Neural progenitor cell (in vitro differentiated cells): ENCODE measurements at regions not wholly inside any gene's neighbourhood (a gene's known extent, or its start where the extent isn't known, plus 50 kb on each side); places are given as distances from the start of the nearest gene placed in this dataset.

Experiments used
- DNase-seq: peaks from one replicate; pipeline ENCODE4 v3.0.0-alpha.2; 2016; ENCODE audit warnings: low spot score
- H2AFZ ChIP-seq: fragments of 200-600 bp; sonication (generic); replicated peaks from 2 replicates; pipeline ENCODE4 v1.6.1; 2016; ENCODE audit warnings: antibody characterized with exemption
- H3F3A ChIP-seq: fragments of 200-600 bp; sonication (generic); 2 replicates; pipeline ENCODE4 v1.6.1; 2016; ENCODE audit warnings: antibody characterized with exemption, low read depth
- H3K27ac ChIP-seq: fragments of 200-600 bp; sonication (generic); 2 replicates; pipeline ENCODE4 v1.5.1; 2016; ENCODE audit warnings: mild to moderate bottlenecking
- H3K27me3 ChIP-seq: fragments of 200-600 bp; sonication (generic); 2 replicates; pipeline ENCODE4 v1.6.1; 2016; ENCODE audit warnings: mild to moderate bottlenecking, moderate library complexity
- H3K36me3 ChIP-seq: fragments of 200-600 bp; sonication (generic); 2 replicates; pipeline ENCODE4 v1.5.1; 2016
- H3K4me1 ChIP-seq: fragments of 200-600 bp; sonication (generic); 2 replicates; pipeline ENCODE4 v1.6.1; 2016; ENCODE audit warnings: mixed run types
- H3K4me2 ChIP-seq: fragments of 200-600 bp; sonication (generic); 2 replicates; pipeline ENCODE4 v1.6.1; 2016
- H3K4me3 ChIP-seq: fragments of 200-600 bp; sonication (generic); 2 replicates; pipeline ENCODE4 v1.5.1; 2016
- H3K79me2 ChIP-seq: fragments of 200-600 bp; sonication (generic); 2 replicates; pipeline ENCODE4 v1.6.1; 2016; ENCODE audit warnings: low read depth
- H3K9ac ChIP-seq: fragments of 200-600 bp; sonication (generic); 2 replicates; pipeline ENCODE4 v1.6.1; 2016
- H3K9me3 ChIP-seq: fragments of 200-600 bp; sonication (generic); 2 replicates; pipeline ENCODE4 v1.5.1; 2016; ENCODE audit warnings: low read depth
- H4K20me1 ChIP-seq: fragments of 200-600 bp; sonication (generic); 2 replicates; pipeline ENCODE4 v1.6.1; 2016; ENCODE audit warnings: low read depth
- H3K27ac Mint-ChIP-seq: 3 replicates; pipeline ENCODE4 v1.8.0; 2021; ENCODE audit warnings: mixed read lengths
- H3K27me3 Mint-ChIP-seq: 2 replicates; pipeline ENCODE4 v1.8.0; 2022; ENCODE audit warnings: low read depth, mild to moderate bottlenecking, inconsistent platforms, moderate library complexity, mixed read lengths; ENCODE audit not compliant: insufficient read depth
- H3K36me3 Mint-ChIP-seq: 3 replicates; pipeline ENCODE4 v1.8.0; 2021; ENCODE audit warnings: mixed read lengths
- H3K4me1 Mint-ChIP-seq: 3 replicates; pipeline ENCODE4 v1.8.0; 2021; ENCODE audit warnings: mixed read lengths
- H3K4me3 Mint-ChIP-seq: 3 replicates; pipeline ENCODE4 v1.8.0; 2021; ENCODE audit warnings: mild to moderate bottlenecking, moderate library complexity, mixed read lengths
- H3K9me3 Mint-ChIP-seq: 3 replicates; pipeline ENCODE4 v1.8.0; 2020; ENCODE audit warnings: mixed read lengths
- EZH2 ChIP-seq: fragments of 200-600 bp; sonication (generic); IDR thresholded peaks from 2 replicates; pipeline ENCODE4 v1.6.1; 2017; ENCODE audit warnings: antibody characterized with exemption, mild to moderate bottlenecking, moderate library complexity
- EZH2phosphoT487 ChIP-seq: fragments of 200-600 bp; sonication (generic); IDR thresholded peaks from 2 replicates; pipeline ENCODE4 v1.6.1; 2017; ENCODE audit warnings: antibody characterized with exemption
- TF ChIP-seq, protein P1 (sequence below): fragments of 200-600 bp; sonication (generic); IDR thresholded peaks from 2 replicates; pipeline ENCODE4 v1.5.1; 2017; ENCODE audit warnings: antibody characterized with exemption, mild to moderate bottlenecking

DNA sequence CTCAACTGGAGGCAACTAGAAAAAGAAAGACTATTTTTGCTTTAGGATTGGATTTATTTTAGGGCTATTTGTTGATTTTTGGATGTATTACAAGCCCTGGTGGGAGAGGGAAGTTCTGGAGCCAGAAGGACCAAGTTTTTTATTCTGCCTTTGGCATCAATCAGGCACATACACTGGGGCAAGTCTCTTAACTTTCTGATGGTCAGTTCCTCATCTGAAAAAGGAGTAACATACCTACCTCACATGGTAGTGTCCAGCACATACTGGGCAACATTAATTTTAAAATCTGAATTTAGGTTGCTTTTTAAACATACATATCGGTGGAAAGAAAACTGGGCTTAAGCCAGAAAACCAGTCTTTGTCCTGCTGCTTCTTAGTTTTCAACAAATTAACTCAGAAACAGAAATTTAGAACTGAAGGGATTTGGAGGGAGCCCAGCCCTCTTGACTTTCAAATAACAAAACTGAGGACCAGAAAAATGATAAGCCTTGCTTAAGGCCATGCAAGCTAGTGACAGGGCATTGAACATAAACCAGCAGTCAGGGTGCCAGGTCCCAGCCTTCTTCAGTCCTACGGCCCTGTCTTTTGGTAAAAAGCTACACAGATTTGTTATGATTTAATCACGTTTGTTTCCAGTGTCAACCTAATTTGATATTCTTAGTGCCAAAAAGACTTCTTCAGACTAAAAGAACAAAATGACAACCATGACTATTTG, 90.2 kb upstream of the SLC38A2 start:
- H3K27me3 ChIP-seq = no peaks in the 10 kb centered on the region
- no peak overlapping the region for H3K27ac Mint-ChIP-seq
- H3K4me1 Mint-ChIP-seq = no peaks in the 10 kb centered on the region
- no peaks in the 10 kb centered on the region for H3K36me3 ChIP-seq
- H3F3A ChIP-seq = no peaks in the 10 kb centered on the region
- no peaks in the 10 kb centered on the region for H3K27me3 Mint-ChIP-seq
- no peak overlapping the region for H3K4me2 ChIP-seq
- H3K4me3 ChIP-seq = no peak overlapping the region
- no peak for DNase-seq
- H3K9me3 Mint-ChIP-seq = no peaks in the 10 kb centered on the region
- no peak overlapping the region for H3K4me3 Mint-ChIP-seq
- no peaks in the 10 kb centered on the region for H3K79me2 ChIP-seq
- no peaks in the 10 kb centered on the region for H3K4me1 ChIP-seq
- no peak overlapping the region for H3K9ac ChIP-seq
- H3K27ac ChIP-seq = no peak overlapping the region
- H3K9me3 ChIP-seq = no peaks in the 10 kb centered on the region
- H2AFZ ChIP-seq = no peak overlapping the region
- no peaks in the 10 kb centered on the region for H4K20me1 ChIP-seq
- no peaks in the 10 kb centered on the region for H3K36me3 Mint-ChIP-seq
- TF ChIP-seq EZH2phosphoT487 = no peak
- TF ChIP-seq, protein P1, sequence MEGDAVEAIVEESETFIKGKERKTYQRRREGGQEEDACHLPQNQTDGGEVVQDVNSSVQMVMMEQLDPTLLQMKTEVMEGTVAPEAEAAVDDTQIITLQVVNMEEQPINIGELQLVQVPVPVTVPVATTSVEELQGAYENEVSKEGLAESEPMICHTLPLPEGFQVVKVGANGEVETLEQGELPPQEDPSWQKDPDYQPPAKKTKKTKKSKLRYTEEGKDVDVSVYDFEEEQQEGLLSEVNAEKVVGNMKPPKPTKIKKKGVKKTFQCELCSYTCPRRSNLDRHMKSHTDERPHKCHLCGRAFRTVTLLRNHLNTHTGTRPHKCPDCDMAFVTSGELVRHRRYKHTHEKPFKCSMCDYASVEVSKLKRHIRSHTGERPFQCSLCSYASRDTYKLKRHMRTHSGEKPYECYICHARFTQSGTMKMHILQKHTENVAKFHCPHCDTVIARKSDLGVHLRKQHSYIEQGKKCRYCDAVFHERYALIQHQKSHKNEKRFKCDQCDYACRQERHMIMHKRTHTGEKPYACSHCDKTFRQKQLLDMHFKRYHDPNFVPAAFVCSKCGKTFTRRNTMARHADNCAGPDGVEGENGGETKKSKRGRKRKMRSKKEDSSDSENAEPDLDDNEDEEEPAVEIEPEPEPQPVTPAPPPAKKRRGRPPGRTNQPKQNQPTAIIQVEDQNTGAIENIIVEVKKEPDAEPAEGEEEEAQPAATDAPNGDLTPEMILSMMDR = no peak
- no peak for TF ChIP-seq EZH2

DNA sequence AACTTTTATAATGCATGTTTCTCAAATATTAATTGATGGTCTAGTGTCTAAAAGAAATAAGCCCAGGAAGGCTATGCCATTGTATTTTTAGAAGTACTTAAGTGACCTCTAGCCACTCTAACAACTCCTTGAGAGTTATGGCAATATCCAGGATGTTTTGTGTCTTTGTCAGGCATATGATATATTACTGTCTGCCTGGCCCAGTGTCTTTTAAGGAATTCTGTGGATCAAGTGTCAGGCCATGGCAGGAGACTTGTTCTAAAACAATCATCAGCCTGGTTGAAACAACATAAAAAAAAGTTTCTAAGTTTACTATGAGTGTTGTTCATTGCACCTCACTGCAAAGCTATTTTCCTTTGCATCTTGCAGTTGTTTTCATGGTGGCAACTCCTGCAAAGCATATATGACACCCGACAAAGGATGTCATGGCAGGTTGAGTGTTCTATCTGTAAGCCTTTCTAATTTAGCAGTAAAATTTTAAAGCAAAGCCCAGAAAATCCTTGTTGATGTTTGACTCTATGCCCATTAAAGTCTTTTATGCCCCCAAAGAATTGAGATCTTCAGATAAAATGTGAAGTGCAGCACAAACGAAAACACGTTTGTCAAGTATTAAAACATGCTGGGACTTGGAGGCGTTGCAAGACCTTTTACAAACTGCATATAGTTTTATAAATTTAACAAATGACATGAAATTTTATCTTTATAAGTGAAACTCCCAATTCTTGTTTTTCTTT, 89.5 kb upstream of the SLC38A2 start:
- Histone ChIP-seq H4K20me1 (no peaks in the 10 kb centered on the region), H3K4me2 (no peak overlapping the region)

DNA sequence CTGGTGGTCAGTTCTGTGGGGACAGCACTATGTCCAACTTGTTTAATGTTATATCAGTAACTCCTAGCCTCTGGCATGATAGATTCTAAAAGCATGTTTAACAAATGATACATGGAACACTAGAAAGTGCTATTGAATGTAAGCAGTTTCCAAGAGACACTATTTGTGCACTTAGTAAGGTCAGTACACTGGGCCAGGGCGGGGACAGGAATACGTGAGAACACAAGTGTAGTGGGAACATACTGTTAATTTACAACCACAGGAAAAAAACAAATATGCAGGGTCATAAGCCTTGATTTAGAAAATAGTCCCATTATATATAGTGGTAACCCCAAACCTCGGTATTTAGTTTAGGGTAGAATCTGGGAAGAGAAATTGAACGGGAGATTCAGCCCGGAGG, 88.9 kb upstream of the SLC38A2 start:
- Histone ChIP-seq H3K36me3 (no peaks in the 10 kb centered on the region), H3K79me2 (no peaks in the 10 kb centered on the region), H3K27ac (no peak overlapping the region), H3K4me2 (no peak overlapping the region), H3K9ac (no peak overlapping the region), H3F3A (no peaks in the 10 kb centered on the region), H4K20me1 (no peaks in the 10 kb centered on the region), H3K4me3 (no peak overlapping the region), H2AFZ (no peak overlapping the region), H3K9me3 (no peaks in the 10 kb centered on the region), H3K4me1 (no peaks in the 10 kb centered on the region), H3K27me3 (no peaks in the 10 kb centered on the region)
- Mint-ChIP-seq H3K36me3 (no peaks in the 10 kb centered on the region), H3K27ac (no peak overlapping the region), H3K4me3 (no peak overlapping the region), H3K4me1 (no peaks in the 10 kb centered on the region), H3K9me3 (no peaks in the 10 kb centered on the region), H3K27me3 (no peaks in the 10 kb centered on the region)
- TF ChIP-seq, protein P1 = no peak
- TF ChIP-seq EZH2phosphoT487 = no peak
- no peak for TF ChIP-seq EZH2
- no peak for DNase-seq

More for the DNA sequence above, 89.5 kb upstream of the SLC38A2 start:
- Histone ChIP-seq H3K27ac (no peak overlapping the region), H3K9me3 (no peaks in the 10 kb centered on the region), H3K27me3 (no peaks in the 10 kb centered on the region), H3K4me1 (no peaks in the 10 kb centered on the region), H3K4me3 (no peak overlapping the region), H3K79me2 (no peaks in the 10 kb centered on the region), H3K9ac (no peak overlapping the region), H3F3A (no peaks in the 10 kb centered on the region), H2AFZ (no peak overlapping the region), H3K36me3 (no peaks in the 10 kb centered on the region)
- no peak overlapping the region for H3K27ac Mint-ChIP-seq
- TF ChIP-seq, protein P1 = no peak
- TF ChIP-seq EZH2 (no peak), EZH2phosphoT487 (no peak)
- no peak overlapping the region for H3K4me3 Mint-ChIP-seq
- H3K36me3 Mint-ChIP-seq = no peaks in the 10 kb centered on the region
- no peak for DNase-seq
- H3K27me3 Mint-ChIP-seq = no peaks in the 10 kb centered on the region
- no peaks in the 10 kb centered on the region for H3K9me3 Mint-ChIP-seq
- H3K4me1 Mint-ChIP-seq = no peaks in the 10 kb centered on the region
